ENCODE measurements at regions not wholly inside any gene's neighbourhood (a gene's known extent, or its start where the extent isn't known, plus 50 kb on each side); places are given as distances from the start of the nearest gene placed in this dataset.

DNA sequence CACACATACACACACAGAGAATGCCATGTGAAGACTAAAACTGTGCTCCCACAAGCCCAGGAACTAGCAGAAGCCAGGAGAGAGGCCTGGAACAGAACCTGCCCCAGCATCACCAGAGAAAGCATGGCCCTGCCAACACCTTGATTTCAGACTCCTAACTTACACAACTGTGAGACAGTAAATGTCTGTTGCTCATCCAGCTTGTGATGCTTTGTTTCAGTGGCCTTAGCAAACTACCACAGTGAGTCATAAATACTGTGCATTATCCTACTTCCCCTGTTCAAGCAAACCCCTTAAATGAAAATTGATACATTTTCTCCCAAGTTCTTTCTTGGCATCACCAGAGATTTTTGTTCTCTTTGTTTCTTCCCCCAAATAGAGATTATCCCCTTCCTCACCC, 1539.4 kb upstream of the TENM4 start:
- Mint-ChIP-seq H3K27me3 (no peaks in the 10 kb centered on the region), H3K4me1 (no peaks in the 10 kb centered on the region), H3K36me3 (no peaks in the 10 kb centered on the region), H3K4me3 (no peak overlapping the region), H3K27ac (no peak overlapping the region), H3K9me3 (peaks cover 14 to 26% (median 15%) of the 10 kb centered on the region in 3 donors)
- no peak overlapping the region for H3K4me3 ChIP-seq (ENCODE audit: control insufficient read depth in 1 of 2, extremely low read depth in 1 of 2, low read length in 1 of 2)
- H3K9me3 ChIP-seq, result no peaks in the 10 kb centered on the region
- POLR2A ChIA-PET, result interaction anchor here in 1 of 2 donors (0.6 kb wide), 1 partner anchor 179 kb away, joined by 5 read pairs; no protein-coding TSS in a partner anchor
- DNase-seq, result no peak
- no peak overlapping the region for H3K27ac ChIP-seq (ENCODE audit: low read length)
- CTCF ChIA-PET, result no interaction called here
- no peaks in the 10 kb centered on the region for H3K36me3 ChIP-seq (ENCODE audit: control insufficient read depth in 2 of 2, extremely low read depth in 1 of 2, insufficient read depth in 1 of 2, low read length in 1 of 2)
- H3K27me3 ChIP-seq (replicated peaks in 1 of 2; ENCODE audit: control insufficient read depth in 2 of 2, extremely low read depth in 1 of 2, insufficient read depth in 2 of 2, low read length in 1 of 2), result no peaks in the 10 kb centered on the region
- no peaks in the 10 kb centered on the region for H3K4me1 ChIP-seq (ENCODE audit: control insufficient read depth in 1 of 2, extremely low read depth in 1 of 2, insufficient read depth in 2 of 2, low read length in 2 of 2)
- no peak for ATAC-seq (replicated peaks in 1 of 4)

DNA sequence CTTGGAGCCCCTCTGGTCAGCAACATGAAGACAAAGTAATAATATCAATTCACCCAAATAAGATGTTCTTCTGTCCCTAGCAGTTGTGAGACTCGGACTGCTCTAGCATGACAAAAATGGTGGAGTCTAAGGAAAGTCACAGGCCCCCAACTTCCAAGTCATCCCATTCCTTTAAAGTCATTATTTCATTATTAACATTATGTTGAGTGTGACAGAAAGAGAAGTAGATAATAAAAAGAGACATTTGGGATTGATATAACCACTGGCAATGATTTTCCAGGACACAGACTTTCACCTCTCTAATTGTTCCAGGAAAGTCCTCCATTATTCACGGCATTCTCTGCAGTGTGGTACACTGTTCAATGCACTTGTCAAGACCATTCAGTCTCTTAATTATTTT, 1533.0 kb upstream of the TENM4 start:
- Mint-ChIP-seq H3K27me3 (no peaks in the 10 kb centered on the region), H3K4me1 (no peaks in the 10 kb centered on the region), H3K9me3 (peaks cover 8 to 23% (median 10%) of the 10 kb centered on the region in 3 donors), H3K36me3 (no peaks in the 10 kb centered on the region), H3K27ac (no peak overlapping the region), H3K4me3 (no peak overlapping the region)
- no peaks in the 10 kb centered on the region for H3K4me1 ChIP-seq (ENCODE audit: control insufficient read depth in 1 of 2, extremely low read depth in 1 of 2, insufficient read depth in 2 of 2, low read length in 2 of 2)
- H3K4me3 ChIP-seq (ENCODE audit: control insufficient read depth in 1 of 2, extremely low read depth in 1 of 2, low read length in 1 of 2), result no peak overlapping the region
- no peaks in the 10 kb centered on the region for H3K36me3 ChIP-seq (ENCODE audit: control insufficient read depth in 2 of 2, extremely low read depth in 1 of 2, insufficient read depth in 1 of 2, low read length in 1 of 2)
- no CpG with 5 or more reads among the region's 2 CpGs for WGBS (ENCODE audit: insufficient coverage)
- ChIA-PET POLR2A (no interaction called here), CTCF (no interaction called here)
- H3K27ac ChIP-seq (ENCODE audit: low read length), result no peak overlapping the region
- H3K27me3 ChIP-seq (replicated peaks in 1 of 2; ENCODE audit: control insufficient read depth in 2 of 2, extremely low read depth in 1 of 2, insufficient read depth in 2 of 2, low read length in 1 of 2), result no peaks in the 10 kb centered on the region
- DNase-seq, result no peak
- no peak for ATAC-seq (replicated peaks in 1 of 4)
- H3K9me3 ChIP-seq, result no peaks in the 10 kb centered on the region

DNA sequence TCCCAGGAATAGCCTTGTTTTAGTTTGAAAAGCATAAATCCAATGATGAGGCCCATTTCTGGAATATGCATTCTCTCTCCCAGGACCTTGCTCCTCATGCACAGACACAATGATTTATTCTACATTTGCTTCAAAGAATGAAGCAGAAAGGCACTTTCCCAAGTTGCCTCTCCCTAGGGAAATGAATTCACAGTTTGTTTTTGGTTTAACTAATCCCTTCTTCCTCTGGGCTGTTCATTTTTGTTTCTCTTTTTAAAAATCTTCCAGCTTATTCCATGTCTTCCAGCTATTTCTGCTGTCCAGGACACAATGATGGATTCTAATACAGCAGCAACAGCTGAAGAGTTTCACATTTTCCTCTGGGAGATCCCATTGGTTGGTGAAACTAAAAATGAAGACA, 1529.2 kb upstream of the TENM4 start:
- Histone ChIP-seq H3K27ac (ENCODE audit: low read length) (no peak overlapping the region), H3K36me3 (ENCODE audit: control insufficient read depth in 2 of 2, extremely low read depth in 1 of 2, insufficient read depth in 1 of 2, low read length in 1 of 2) (no peaks in the 10 kb centered on the region), H3K9me3 (no peaks in the 10 kb centered on the region), H3K4me1 (ENCODE audit: control insufficient read depth in 1 of 2, extremely low read depth in 1 of 2, insufficient read depth in 2 of 2, low read length in 2 of 2) (no peaks in the 10 kb centered on the region), H3K4me3 (ENCODE audit: control insufficient read depth in 1 of 2, extremely low read depth in 1 of 2, low read length in 1 of 2) (no peak overlapping the region), H3K27me3 (replicated peaks in 1 of 2; ENCODE audit: control insufficient read depth in 2 of 2, extremely low read depth in 1 of 2, insufficient read depth in 2 of 2, low read length in 1 of 2) (no peaks in the 10 kb centered on the region)
- Mint-ChIP-seq H3K36me3 (no peaks in the 10 kb centered on the region), H3K4me1 (no peaks in the 10 kb centered on the region), H3K4me3 (no peak overlapping the region), H3K9me3 (peaks cover 7 to 24% (median 21%) of the 10 kb centered on the region in 3 donors), H3K27me3 (no peaks in the 10 kb centered on the region), H3K27ac (no peak overlapping the region)
- ChIA-PET POLR2A (no interaction called here), CTCF (no interaction called here)
- no peak for ATAC-seq (replicated peaks in 1 of 4)
- DNase-seq, result no peak

DNA sequence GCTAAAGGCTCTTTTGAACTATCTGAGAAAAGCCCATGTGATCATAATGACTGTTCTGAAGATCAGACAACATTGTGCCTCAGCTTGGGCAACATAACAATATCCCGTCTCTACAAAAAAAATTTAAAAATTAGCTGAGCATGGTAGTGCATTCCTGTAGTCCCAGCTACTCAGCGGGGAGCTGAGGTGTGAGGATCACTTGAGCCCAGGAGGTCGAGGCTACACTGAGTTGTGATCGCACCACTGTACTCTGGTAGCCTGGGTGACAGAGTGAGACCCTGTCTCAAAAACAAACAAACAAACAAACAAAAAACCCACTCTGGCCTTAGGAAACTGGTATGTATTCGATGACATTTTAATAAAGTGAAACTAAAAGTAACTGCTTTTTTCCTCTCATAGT, 1526.8 kb upstream of the TENM4 start:
- WGBS (ENCODE audit: insufficient coverage), result 100% methylated on average over 1 of the region's 5 CpGs
- CTCF ChIA-PET, result no interaction called here
- Histone ChIP-seq H3K4me1 (ENCODE audit: control insufficient read depth in 1 of 2, extremely low read depth in 1 of 2, insufficient read depth in 2 of 2, low read length in 2 of 2) (no peaks in the 10 kb centered on the region), H3K36me3 (ENCODE audit: control insufficient read depth in 2 of 2, extremely low read depth in 1 of 2, insufficient read depth in 1 of 2, low read length in 1 of 2) (no peaks in the 10 kb centered on the region), H3K9me3 (no peaks in the 10 kb centered on the region), H3K27me3 (replicated peaks in 1 of 2; ENCODE audit: control insufficient read depth in 2 of 2, extremely low read depth in 1 of 2, insufficient read depth in 2 of 2, low read length in 1 of 2) (no peaks in the 10 kb centered on the region), H3K27ac (ENCODE audit: low read length) (no peak overlapping the region), H3K4me3 (ENCODE audit: control insufficient read depth in 1 of 2, extremely low read depth in 1 of 2, low read length in 1 of 2) (no peak overlapping the region)
- DNase-seq (no peak), ATAC-seq (replicated peaks in 1 of 4) (no peak)
- POLR2A ChIA-PET, result no interaction called here
- no peaks in the 10 kb centered on the region for H3K4me1 Mint-ChIP-seq
- no peaks in the 10 kb centered on the region for H3K27me3 Mint-ChIP-seq
- H3K9me3 Mint-ChIP-seq, result peaks cover 17 to 36% (median 34%) of the 10 kb centered on the region in 3 donors
- H3K27ac Mint-ChIP-seq, result no peak overlapping the region
- no peak overlapping the region for H3K4me3 Mint-ChIP-seq
- no peaks in the 10 kb centered on the region for H3K36me3 Mint-ChIP-seq

DNA sequence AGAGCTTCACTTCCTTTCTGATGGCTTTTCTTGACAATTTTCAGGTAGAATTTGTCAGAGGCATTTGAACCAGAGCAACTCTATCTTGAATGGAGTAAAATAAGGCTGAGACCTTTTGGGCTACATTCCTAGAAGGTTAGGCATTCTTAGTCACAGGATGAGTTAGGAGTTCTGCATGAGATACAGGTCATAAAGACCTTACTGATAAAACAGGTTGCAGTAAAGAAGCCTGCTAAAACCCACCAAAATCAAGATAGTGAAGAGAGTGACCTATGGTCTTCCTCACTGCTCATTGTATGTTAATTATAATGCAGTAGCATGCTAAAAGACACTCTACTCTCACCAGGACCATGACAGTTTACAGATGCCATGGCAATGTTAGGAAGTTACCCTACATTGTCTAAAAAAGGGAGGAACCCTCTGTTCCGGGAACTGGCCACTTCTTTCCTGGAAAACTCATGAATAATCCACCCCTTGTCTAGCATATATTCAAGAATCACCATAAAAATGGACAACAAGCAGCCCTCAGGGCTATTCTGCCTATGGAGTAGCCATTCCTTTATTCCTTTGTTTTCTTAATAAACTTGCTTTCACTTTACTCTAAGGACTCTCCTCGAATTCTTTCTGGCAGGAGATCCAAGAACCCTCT, 1519.7 kb upstream of the TENM4 start:
- no CpG with 5 or more reads among the region's 2 CpGs for WGBS (ENCODE audit: insufficient coverage)

DNA sequence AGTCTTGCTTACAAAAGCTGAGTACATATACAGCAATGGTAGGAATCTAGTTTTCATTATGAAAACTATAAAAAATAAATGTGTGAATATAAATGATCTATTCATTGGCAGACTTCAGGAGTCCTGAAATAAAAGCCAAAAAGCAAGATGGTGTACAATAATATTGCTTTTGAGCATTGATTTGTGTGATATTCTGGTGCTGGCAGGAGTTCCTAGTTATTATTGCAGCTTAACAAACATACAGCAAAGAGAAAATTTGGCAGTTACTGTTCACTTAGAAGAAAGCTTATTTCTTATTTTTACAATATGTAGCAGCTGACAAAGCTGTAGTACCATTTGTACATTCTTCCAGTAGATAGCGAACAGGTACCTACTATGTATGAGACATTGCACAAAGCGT, 1518.9 kb upstream of the TENM4 start:
- H3K27me3 Mint-ChIP-seq, result no peaks in the 10 kb centered on the region
- Histone ChIP-seq H3K4me3 (ENCODE audit: control insufficient read depth in 1 of 2, extremely low read depth in 1 of 2, low read length in 1 of 2) (no peak overlapping the region), H3K36me3 (ENCODE audit: control insufficient read depth in 2 of 2, extremely low read depth in 1 of 2, insufficient read depth in 1 of 2, low read length in 1 of 2) (no peaks in the 10 kb centered on the region), H3K27me3 (replicated peaks in 1 of 2; ENCODE audit: control insufficient read depth in 2 of 2, extremely low read depth in 1 of 2, insufficient read depth in 2 of 2, low read length in 1 of 2) (no peaks in the 10 kb centered on the region), H3K9me3 (no peaks in the 10 kb centered on the region), H3K4me1 (ENCODE audit: control insufficient read depth in 1 of 2, extremely low read depth in 1 of 2, insufficient read depth in 2 of 2, low read length in 2 of 2) (no peaks in the 10 kb centered on the region), H3K27ac (ENCODE audit: low read length) (no peak overlapping the region)
- no peak for ATAC-seq (replicated peaks in 1 of 4)
- no peak for DNase-seq
- H3K4me3 Mint-ChIP-seq, result no peak overlapping the region
- CTCF ChIA-PET, result no interaction called here
- H3K9me3 Mint-ChIP-seq, result peaks cover 20 to 34% (median 29%) of the 10 kb centered on the region in 3 donors
- H3K4me1 Mint-ChIP-seq, result no peaks in the 10 kb centered on the region
- POLR2A ChIA-PET, result no interaction called here
- H3K36me3 Mint-ChIP-seq, result no peaks in the 10 kb centered on the region
- no peak overlapping the region for H3K27ac Mint-ChIP-seq
- no CpG with 5 or more reads among the region's 2 CpGs for WGBS (ENCODE audit: insufficient coverage)

More for the DNA sequence above, 1519.7 kb upstream of the TENM4 start:
- POLR2A ChIA-PET, result no interaction called here
- H3K4me3 Mint-ChIP-seq, result no peak overlapping the region
- ATAC-seq (replicated peaks in 1 of 4), result no peak
- no peaks in the 10 kb centered on the region for H3K4me1 Mint-ChIP-seq
- H3K9me3 ChIP-seq, result no peaks in the 10 kb centered on the region
- H3K27me3 Mint-ChIP-seq, result no peaks in the 10 kb centered on the region
- no peaks in the 10 kb centered on the region for H3K4me1 ChIP-seq (ENCODE audit: control insufficient read depth in 1 of 2, extremely low read depth in 1 of 2, insufficient read depth in 2 of 2, low read length in 2 of 2)
- H3K36me3 Mint-ChIP-seq, result no peaks in the 10 kb centered on the region
- H3K27ac Mint-ChIP-seq, result no peak overlapping the region
- no peak overlapping the region for H3K27ac ChIP-seq (ENCODE audit: low read length)
- DNase-seq, result no peak
- no peaks in the 10 kb centered on the region for H3K36me3 ChIP-seq (ENCODE audit: control insufficient read depth in 2 of 2, extremely low read depth in 1 of 2, insufficient read depth in 1 of 2, low read length in 1 of 2)
- peaks cover 26 to 37% (median 32%) of the 10 kb centered on the region in 3 donors for H3K9me3 Mint-ChIP-seq
- CTCF ChIA-PET, result no interaction called here
- H3K4me3 ChIP-seq (ENCODE audit: control insufficient read depth in 1 of 2, extremely low read depth in 1 of 2, low read length in 1 of 2), result no peak overlapping the region
- no peaks in the 10 kb centered on the region for H3K27me3 ChIP-seq (replicated peaks in 1 of 2; ENCODE audit: control insufficient read depth in 2 of 2, extremely low read depth in 1 of 2, insufficient read depth in 2 of 2, low read length in 1 of 2)

DNA sequence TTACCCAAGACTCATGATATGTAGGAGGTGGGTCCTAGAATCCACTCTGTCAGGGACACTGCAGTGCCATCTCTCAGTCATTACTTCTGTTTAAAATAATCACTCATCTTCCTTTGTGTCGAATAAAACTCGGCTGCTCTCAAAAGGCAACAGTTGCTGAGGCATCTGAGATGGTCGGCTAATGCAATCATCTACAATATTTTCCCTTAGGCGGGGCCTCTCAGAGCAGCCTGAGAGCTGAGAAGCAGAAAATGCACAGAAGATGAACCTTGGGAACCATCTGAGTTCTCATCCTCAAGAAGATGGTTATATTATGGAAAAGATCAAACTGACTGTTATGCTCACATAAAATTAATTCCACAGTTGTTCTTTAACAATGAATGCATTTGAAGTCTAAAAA, 1518.2 kb upstream of the TENM4 start:
- H3K4me3 Mint-ChIP-seq, result no peak overlapping the region
- Histone ChIP-seq H3K4me3 (ENCODE audit: control insufficient read depth in 1 of 2, extremely low read depth in 1 of 2, low read length in 1 of 2) (no peak overlapping the region), H3K36me3 (ENCODE audit: control insufficient read depth in 2 of 2, extremely low read depth in 1 of 2, insufficient read depth in 1 of 2, low read length in 1 of 2) (no peaks in the 10 kb centered on the region), H3K4me1 (ENCODE audit: control insufficient read depth in 1 of 2, extremely low read depth in 1 of 2, insufficient read depth in 2 of 2, low read length in 2 of 2) (no peaks in the 10 kb centered on the region), H3K27me3 (replicated peaks in 1 of 2; ENCODE audit: control insufficient read depth in 2 of 2, extremely low read depth in 1 of 2, insufficient read depth in 2 of 2, low read length in 1 of 2) (no peaks in the 10 kb centered on the region), H3K27ac (ENCODE audit: low read length) (no peak overlapping the region), H3K9me3 (no peaks in the 10 kb centered on the region)
- H3K27me3 Mint-ChIP-seq, result no peaks in the 10 kb centered on the region
- DNase-seq (no peak), ATAC-seq (replicated peaks in 1 of 4) (no peak)
- no peaks in the 10 kb centered on the region for H3K4me1 Mint-ChIP-seq
- peaks cover 15 to 32% (median 29%) of the 10 kb centered on the region in 3 donors for H3K9me3 Mint-ChIP-seq
- CTCF ChIA-PET, result no interaction called here
- no peaks in the 10 kb centered on the region for H3K36me3 Mint-ChIP-seq
- POLR2A ChIA-PET, result no interaction called here
- no peak overlapping the region for H3K27ac Mint-ChIP-seq
- 94% methylated on average over 2 of the region's 4 CpGs for WGBS (ENCODE audit: insufficient coverage)
